ENCODE measurements at regions not wholly inside any gene's neighbourhood (a gene's known extent, or its start where the extent isn't known, plus 50 kb on each side); places are given as distances from the start of the nearest gene placed in this dataset.
"Not testable (repeated sequence)": the region's sequence is repeated elsewhere in the genome, so short reads cannot be mapped to it uniquely, and the experiment has no call there.

DNA sequence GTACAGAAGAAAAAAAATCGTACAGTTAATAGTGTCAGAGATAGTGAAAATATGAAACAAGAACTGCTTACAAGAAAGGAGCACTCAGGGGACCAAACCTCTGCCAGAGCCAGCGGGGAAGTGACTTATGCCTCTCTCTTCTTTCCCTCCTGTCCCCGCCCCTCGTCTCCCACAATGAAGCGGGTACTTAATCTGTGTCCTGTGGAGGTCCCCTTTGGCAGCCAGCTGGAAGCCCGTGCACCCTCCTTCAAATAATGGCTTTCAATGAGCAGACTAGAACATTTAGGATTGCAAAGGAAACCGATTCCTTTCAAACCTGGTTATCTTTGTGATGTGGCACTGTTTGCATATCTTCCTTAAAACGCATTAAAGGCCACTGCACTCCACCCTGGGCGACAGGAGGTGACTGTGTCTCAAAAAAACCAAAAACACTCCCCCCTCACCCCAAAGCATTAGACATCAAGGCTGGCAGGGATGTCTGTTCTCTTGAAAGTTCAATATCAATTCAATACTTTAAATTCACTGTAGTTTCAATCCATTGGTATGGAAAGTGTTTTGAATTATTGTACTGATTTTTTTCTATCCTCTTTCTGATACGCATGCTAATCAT is 51.7 kb downstream of the PPIAL4C start:
- H3K27ac ChIP-seq, result peak overlapping the region; percentile 32 to 94 (median 93)
- intact Hi-C loops (cut with DNase I), result not testable (repeated sequence)

DNA sequence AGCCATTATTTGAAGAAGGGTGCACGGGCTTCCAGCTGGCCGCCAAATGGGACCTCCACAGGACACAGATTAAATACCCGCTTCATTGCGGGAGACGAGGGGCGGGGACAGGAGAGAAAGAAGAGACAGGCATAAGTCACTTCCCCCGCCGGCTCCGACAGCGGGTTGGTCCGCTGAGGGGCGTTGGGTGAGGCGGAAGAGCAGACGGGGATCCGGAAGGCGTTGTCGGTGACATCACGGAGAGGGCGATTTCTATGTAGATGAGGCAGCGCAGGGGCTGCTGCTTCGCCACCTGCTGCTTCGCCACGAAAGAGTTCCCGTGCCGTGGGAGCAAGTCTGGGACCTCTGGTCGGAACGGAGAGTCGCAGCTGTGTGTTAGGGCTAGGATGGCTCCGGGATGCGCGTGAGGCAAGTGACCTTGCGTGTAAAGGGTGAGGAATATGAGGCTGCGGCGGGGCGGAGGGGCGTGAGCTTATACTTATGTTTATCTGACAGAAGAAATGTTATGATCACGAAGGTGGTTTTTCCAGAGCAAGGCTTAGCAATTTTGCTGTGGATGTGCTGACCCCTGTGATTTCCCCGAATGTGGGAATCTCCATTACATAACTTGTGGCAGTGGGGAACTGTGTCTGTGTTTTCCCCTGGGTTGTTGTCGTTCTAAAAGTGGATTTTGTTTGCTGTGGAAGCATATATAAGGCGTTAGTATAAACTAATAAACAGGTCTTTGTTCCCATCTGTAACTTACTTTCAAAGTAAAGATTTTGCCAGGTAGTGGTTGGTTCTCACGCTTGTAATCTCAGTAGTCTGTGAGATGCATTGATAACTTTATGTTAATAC is 52.9 kb downstream of the PPIAL4C start:
- H3K4me1 ChIP-seq; H3K27me3 ChIP-seq; intact Hi-C loops (cut with DNase I); H3K9me3 ChIP-seq; H3K36me3 ChIP-seq (replicated peaks in 1 of 2; ENCODE audit: insufficient read depth in 1 of 2, low read depth in 2 of 2): not testable (repeated sequence)
- DNase-seq, result peak; percentile 87 to 92 (median 88)
- ATAC-seq, result peak; percentile 95
- peak overlapping the region; percentile 86 to 94 (median 93) for H3K27ac ChIP-seq
- peak overlapping the region; percentile 7 to 8 for H3K4me3 ChIP-seq
- TF ChIP-seq POLR2A (IDR thresholded peaks at IDR 0.05), result peak; percentile 35 to 93 (median 90)
- TF ChIP-seq CTCF (IDR thresholded peaks at IDR 0.05), result peak in 1 of 7 experiments; percentile 12
- 0 to 1% methylated on average over 40 of the region's 41 CpGs for WGBS, 2 donors

More for the DNA sequence above, 51.7 kb downstream of the PPIAL4C start:
- H3K4me3 ChIP-seq; ATAC-seq; H3K4me1 ChIP-seq; H3K9me3 ChIP-seq; H3K36me3 ChIP-seq (replicated peaks in 1 of 2; ENCODE audit: insufficient read depth in 1 of 2, low read depth in 2 of 2); H3K27me3 ChIP-seq; DNase-seq: not testable (repeated sequence)
- 18 to 43% methylated on average over 4 of the region's 10 CpGs for WGBS, 2 donors

- H3K9me3 ChIP-seq; H3K27ac ChIP-seq; H3K27me3 ChIP-seq; intact Hi-C loops (cut with DNase I); DNase-seq; H3K4me1 ChIP-seq; H3K4me3 ChIP-seq; ATAC-seq; H3K36me3 ChIP-seq (replicated peaks in 1 of 2; ENCODE audit: insufficient read depth in 1 of 2, low read depth in 2 of 2): not testable (repeated sequence)
- WGBS, 2 donors, result 85% methylated on average over 8 of the region's 8 CpGs
Observed at GRCh38 chr1:149638481-149638880, 54.8 kb downstream of the PPIAL4C start.

DNA sequence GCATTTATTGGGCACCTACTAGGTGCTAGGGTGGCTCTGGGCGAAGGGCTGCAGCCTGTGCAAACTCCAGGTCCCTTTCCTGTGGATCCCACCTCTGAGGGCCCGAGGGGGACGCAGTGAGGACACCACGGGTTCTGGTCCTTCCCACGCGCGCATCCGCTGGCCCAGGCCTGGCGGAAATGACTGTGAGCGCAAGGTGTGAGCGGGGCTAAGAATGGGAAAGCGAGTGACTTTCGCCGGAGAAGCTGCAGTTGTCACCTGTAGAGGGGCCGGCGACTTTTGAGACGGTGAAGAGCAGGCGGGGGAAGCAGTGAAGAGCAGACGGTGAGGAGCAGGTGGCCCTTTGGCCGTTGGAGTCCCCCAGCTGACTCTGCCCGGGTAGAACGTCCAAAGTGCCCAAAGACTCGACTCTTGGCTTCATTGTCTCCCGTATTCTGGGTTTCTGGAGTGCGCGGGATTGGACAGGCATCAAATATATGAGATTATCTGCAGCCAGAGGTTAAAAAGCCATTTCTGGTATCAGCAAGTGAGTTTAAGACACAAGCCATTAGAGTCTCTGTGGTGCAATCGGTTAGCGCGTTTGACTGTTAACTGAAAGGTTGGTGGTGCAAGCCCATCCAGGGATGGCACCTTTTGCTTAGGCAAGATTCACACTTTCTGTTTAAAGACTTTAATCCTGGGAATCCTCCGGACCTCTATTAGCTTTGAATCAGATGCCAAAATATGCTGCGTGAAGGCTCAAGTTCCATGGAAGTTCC is 55.4 kb downstream of the PPIAL4C start:
- H3K4me3 ChIP-seq; H3K9me3 ChIP-seq; intact Hi-C loops (cut with DNase I); H3K27me3 ChIP-seq; H3K27ac ChIP-seq; H3K36me3 ChIP-seq (replicated peaks in 1 of 2; ENCODE audit: insufficient read depth in 1 of 2, low read depth in 2 of 2); H3K4me1 ChIP-seq; ATAC-seq; DNase-seq: not testable (repeated sequence)
- 88 to 92% methylated on average over 18 to 26 of the region's 31 CpGs for WGBS, 2 donors

- intact Hi-C loops (cut with DNase I); H3K27me3 ChIP-seq; DNase-seq; H3K9me3 ChIP-seq; H3K27ac ChIP-seq; H3K4me1 ChIP-seq; ATAC-seq; H3K4me3 ChIP-seq; H3K36me3 ChIP-seq (replicated peaks in 1 of 2; ENCODE audit: insufficient read depth in 1 of 2, low read depth in 2 of 2): not testable (repeated sequence)
- WGBS, 2 donors, result 79 to 93% methylated on average over 4 of the region's 4 CpGs
Observed at GRCh38 chr1:149641179-149641578, 57.5 kb downstream of the PPIAL4C start.

GRCh38 chr1:149644818-149645217 is 61.2 kb downstream of the PPIAL4C start:
- DNase-seq; H3K36me3 ChIP-seq (replicated peaks in 1 of 2; ENCODE audit: insufficient read depth in 1 of 2, low read depth in 2 of 2); H3K27me3 ChIP-seq; H3K4me3 ChIP-seq; intact Hi-C loops (cut with DNase I); H3K9me3 ChIP-seq; ATAC-seq; H3K4me1 ChIP-seq; H3K27ac ChIP-seq: not testable (repeated sequence)
- WGBS, 2 donors, result 50 to 54% methylated on average over 1 of the region's 1 CpG

GRCh38 chr1:149646360-149647017 is 62.8 kb downstream of the PPIAL4C start:
- H3K36me3 ChIP-seq (replicated peaks in 1 of 2; ENCODE audit: insufficient read depth in 1 of 2, low read depth in 2 of 2); H3K4me1 ChIP-seq; H3K4me3 ChIP-seq; H3K27me3 ChIP-seq; H3K9me3 ChIP-seq; intact Hi-C loops (cut with DNase I): not testable (repeated sequence)
- WGBS, 2 donors, result 46 to 57% methylated on average over 7 to 23 of the region's 37 CpGs
- ATAC-seq, result peak; percentile 56
- H3K27ac ChIP-seq, result peak overlapping the region in 1 of 4 donors; percentile 6
- DNase-seq, result peak in 1 of 4 donors; percentile 10

- H3K36me3 ChIP-seq (replicated peaks in 1 of 2; ENCODE audit: insufficient read depth in 1 of 2, low read depth in 2 of 2); DNase-seq; ATAC-seq; H3K9me3 ChIP-seq; H3K4me1 ChIP-seq; intact Hi-C loops (cut with DNase I); H3K27me3 ChIP-seq; H3K4me3 ChIP-seq: not testable (repeated sequence)
- 27 to 51% methylated on average over 3 to 5 of the region's 20 CpGs for WGBS, 2 donors
- peak overlapping the region in 1 of 4 donors; percentile 6 for H3K27ac ChIP-seq
Observed at GRCh38 chr1:149647018-149647373, 63.3 kb downstream of the PPIAL4C start.

DNA sequence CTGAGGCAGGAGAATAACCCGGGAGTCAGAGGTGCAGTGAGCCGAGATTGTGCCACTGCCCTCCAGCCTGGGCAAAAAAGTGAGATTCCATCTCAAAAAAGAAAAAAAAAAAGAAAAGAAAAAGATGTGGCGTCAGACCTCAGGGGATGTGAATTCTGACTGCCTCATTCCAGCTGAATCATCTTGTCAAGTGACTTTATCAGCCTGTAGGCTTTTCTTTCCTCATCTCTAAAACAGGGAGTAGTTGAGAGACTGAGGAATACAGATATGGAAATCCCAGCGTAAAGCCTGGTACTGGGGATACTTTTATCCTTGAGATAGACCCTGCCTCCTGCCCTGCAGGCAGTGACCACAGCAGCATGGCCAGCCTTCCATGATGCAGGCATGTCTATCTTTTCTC is 74.1 kb downstream of the PPIAL4C start:
- intact Hi-C loops (cut with DNase I); H3K27ac ChIP-seq; ATAC-seq; H3K4me3 ChIP-seq; H3K4me1 ChIP-seq; H3K36me3 ChIP-seq (replicated peaks in 1 of 2; ENCODE audit: insufficient read depth in 1 of 2, low read depth in 2 of 2); DNase-seq; H3K9me3 ChIP-seq; H3K27me3 ChIP-seq: not testable (repeated sequence)
- 92 to 94% methylated on average over 3 to 4 of the region's 4 CpGs for WGBS, 2 donors

GRCh38 chr1:149658175-149658574 is 74.5 kb downstream of the PPIAL4C start:
- H3K36me3 ChIP-seq (replicated peaks in 1 of 2; ENCODE audit: insufficient read depth in 1 of 2, low read depth in 2 of 2); H3K27me3 ChIP-seq; H3K4me3 ChIP-seq; ATAC-seq; intact Hi-C loops (cut with DNase I); H3K27ac ChIP-seq; H3K9me3 ChIP-seq; H3K4me1 ChIP-seq; DNase-seq: not testable (repeated sequence)
- 64 to 71% methylated on average over 2 to 3 of the region's 5 CpGs for WGBS, 2 donors

Data from body of pancreas (tissue), 4 donors.